HuH-7 (cell line): ENCODE measurements at regions not wholly inside any gene's neighbourhood (a gene's known extent, or its start where the extent isn't known, plus 50 kb on each side); places are given as distances from the start of the nearest gene placed in this dataset.
"Not testable (repeated sequence)": the region's sequence is repeated elsewhere in the genome, so short reads cannot be mapped to it uniquely, and the experiment has no call there.

Experiments used
- DNase-seq: peaks from one replicate; pipeline ENCODE4 v3.0.0; 2011; ENCODE audit warnings: low spot score

- DNase-seq, result no peak
Measured at GRCh38 chr9:7467186-7467585, 332.4 kb downstream of the DMAC1 start.

- no peak for DNase-seq
Measured at GRCh38 chr9:7461791-7462190, 337.8 kb downstream of the DMAC1 start.

- no peak for DNase-seq
Measured at GRCh38 chr9:7456793-7457530, 342.6 kb downstream of the DMAC1 start.

GRCh38 chr9:7456377-7456776 lies 343.2 kb downstream of the DMAC1 start:
- DNase-seq, result no peak

- DNase-seq, result no peak
Measured at GRCh38 chr9:7454624-7455023, 345.0 kb downstream of the DMAC1 start.

GRCh38 chr9:7452378-7452777 lies 347.2 kb downstream of the DMAC1 start:
- no peak for DNase-seq

GRCh38 chr9:7451062-7451461 lies 348.5 kb downstream of the DMAC1 start:
- no peak for DNase-seq

- no peak for DNase-seq
Measured at GRCh38 chr9:7443541-7443940, 356.0 kb downstream of the DMAC1 start.

GRCh38 chr9:7439355-7439995 lies 360.1 kb downstream of the DMAC1 start:
- no peak for DNase-seq

GRCh38 chr9:7436754-7437153 lies 362.8 kb downstream of the DMAC1 start:
- no peak for DNase-seq

GRCh38 chr9:7433508-7434292 lies 365.9 kb downstream of the DMAC1 start:
- DNase-seq, result no peak

GRCh38 chr9:7432989-7433388 lies 366.6 kb downstream of the DMAC1 start:
- DNase-seq, result no peak

- not testable (repeated sequence) for DNase-seq
Measured at GRCh38 chr9:7417397-7417796, 382.2 kb downstream of the DMAC1 start.

- DNase-seq, result no peak
Measured at GRCh38 chr9:7415836-7416235, 383.7 kb downstream of the DMAC1 start.

GRCh38 chr9:7408845-7409244 lies 390.7 kb downstream of the DMAC1 start:
- no peak for DNase-seq

GRCh38 chr9:7407246-7407645 lies 392.3 kb downstream of the DMAC1 start:
- DNase-seq, result no peak

- no peak for DNase-seq
Measured at GRCh38 chr9:7405924-7406604, 393.5 kb downstream of the DMAC1 start.

- no peak for DNase-seq
Measured at GRCh38 chr9:7403839-7404487, 395.6 kb downstream of the DMAC1 start.

GRCh38 chr9:7403028-7403389 lies 396.6 kb downstream of the DMAC1 start:
- DNase-seq, result no peak

GRCh38 chr9:7402334-7403027 lies 397.1 kb downstream of the DMAC1 start:
- no peak for DNase-seq

- no peak for DNase-seq
Measured at GRCh38 chr9:7401116-7401515, 398.5 kb downstream of the DMAC1 start.
